ENCODE measurements at regions not wholly inside any gene's neighbourhood (a gene's known extent, or its start where the extent isn't known, plus 50 kb on each side); places are given as distances from the start of the nearest gene placed in this dataset.

GRCh38 chr18:55811925-55812324 is 223.9 kb upstream of the TCF4 start:
- TF ChIP-seq, protein P1, sequence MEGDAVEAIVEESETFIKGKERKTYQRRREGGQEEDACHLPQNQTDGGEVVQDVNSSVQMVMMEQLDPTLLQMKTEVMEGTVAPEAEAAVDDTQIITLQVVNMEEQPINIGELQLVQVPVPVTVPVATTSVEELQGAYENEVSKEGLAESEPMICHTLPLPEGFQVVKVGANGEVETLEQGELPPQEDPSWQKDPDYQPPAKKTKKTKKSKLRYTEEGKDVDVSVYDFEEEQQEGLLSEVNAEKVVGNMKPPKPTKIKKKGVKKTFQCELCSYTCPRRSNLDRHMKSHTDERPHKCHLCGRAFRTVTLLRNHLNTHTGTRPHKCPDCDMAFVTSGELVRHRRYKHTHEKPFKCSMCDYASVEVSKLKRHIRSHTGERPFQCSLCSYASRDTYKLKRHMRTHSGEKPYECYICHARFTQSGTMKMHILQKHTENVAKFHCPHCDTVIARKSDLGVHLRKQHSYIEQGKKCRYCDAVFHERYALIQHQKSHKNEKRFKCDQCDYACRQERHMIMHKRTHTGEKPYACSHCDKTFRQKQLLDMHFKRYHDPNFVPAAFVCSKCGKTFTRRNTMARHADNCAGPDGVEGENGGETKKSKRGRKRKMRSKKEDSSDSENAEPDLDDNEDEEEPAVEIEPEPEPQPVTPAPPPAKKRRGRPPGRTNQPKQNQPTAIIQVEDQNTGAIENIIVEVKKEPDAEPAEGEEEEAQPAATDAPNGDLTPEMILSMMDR (IDR thresholded peaks at IDR 0.05) = no peak
- no peak for TF ChIP-seq EZH2 (IDR thresholded peaks at IDR 0.05)
- no peak for TF ChIP-seq EZH2phosphoT487 (IDR thresholded peaks at IDR 0.05)
